Osteoblast (primary cell): ENCODE measurements at regions not wholly inside any gene's neighbourhood (a gene's known extent, or its start where the extent isn't known, plus 50 kb on each side); places are given as distances from the start of the nearest gene placed in this dataset.

Experiments
- DNase-seq: peaks from one replicate; pipeline ENCODE4 v3.0.0; 2011; ENCODE audit warnings: low spot score, mixed read lengths; ENCODE audit not compliant: insufficient read length; ENCODE audit errors: missing footprints
- H2AFZ ChIP-seq: 2 replicates; pipeline ENCODE4 v1.6.0; 2011; ENCODE audit warnings: mild to moderate bottlenecking, low read length
- H3K27ac ChIP-seq: 2 replicates; pipeline ENCODE4 v1.5.1; 2011; ENCODE audit warnings: mild to moderate bottlenecking, low read depth, low read length, moderate library complexity
- H3K27me3 ChIP-seq: 2 replicates; pipeline ENCODE4 v1.6.0; 2012; ENCODE audit warnings: mild to moderate bottlenecking, control low read depth, inconsistent platforms, low read length, moderate library complexity; ENCODE audit not compliant: insufficient read depth
- H3K36me3 ChIP-seq: 2 replicates; pipeline ENCODE4 v1.5.1; 2011; ENCODE audit warnings: mild to moderate bottlenecking, low read length, control low read depth, moderate library complexity; ENCODE audit not compliant: insufficient read depth
- H3K4me1 ChIP-seq: 2 replicates; pipeline ENCODE4 v1.5.1; 2011; ENCODE audit warnings: mild to moderate bottlenecking, low read length, control low read depth, moderate library complexity; ENCODE audit not compliant: insufficient read depth
- H3K4me2 ChIP-seq: 2 replicates; pipeline ENCODE4 v1.6.0; 2011; ENCODE audit warnings: mild to moderate bottlenecking, low read length; ENCODE audit not compliant: insufficient read depth
- H3K4me3 ChIP-seq: fragments of 200-600 bp; sonication (generic); 3 replicates; pipeline ENCODE4 v1.5.1; 2012; ENCODE audit warnings: mild to moderate bottlenecking, low read length, inconsistent platforms; ENCODE audit not compliant: insufficient read depth
- H3K79me2 ChIP-seq: 2 replicates; pipeline ENCODE4 v1.6.0; 2012; ENCODE audit warnings: mild to moderate bottlenecking, low read length, control low read depth, inconsistent platforms; ENCODE audit not compliant: insufficient read depth
- H3K9me3 ChIP-seq: 2 replicates; pipeline ENCODE4 v1.5.1; 2011; ENCODE audit warnings: low read depth, low read length, control low read depth
- H4K20me1 ChIP-seq: 2 replicates; pipeline ENCODE4 v1.6.0; 2012; ENCODE audit warnings: mild to moderate bottlenecking, low read length, control low read depth; ENCODE audit not compliant: insufficient read depth
- CTCF ChIP-seq: IDR thresholded peaks from 2 replicates; pipeline ENCODE4 v1.5.1; 2011; ENCODE audit warnings: mild to moderate bottlenecking, low read depth, low read length, moderate library complexity; ENCODE audit errors: extremely low read depth

DNA sequence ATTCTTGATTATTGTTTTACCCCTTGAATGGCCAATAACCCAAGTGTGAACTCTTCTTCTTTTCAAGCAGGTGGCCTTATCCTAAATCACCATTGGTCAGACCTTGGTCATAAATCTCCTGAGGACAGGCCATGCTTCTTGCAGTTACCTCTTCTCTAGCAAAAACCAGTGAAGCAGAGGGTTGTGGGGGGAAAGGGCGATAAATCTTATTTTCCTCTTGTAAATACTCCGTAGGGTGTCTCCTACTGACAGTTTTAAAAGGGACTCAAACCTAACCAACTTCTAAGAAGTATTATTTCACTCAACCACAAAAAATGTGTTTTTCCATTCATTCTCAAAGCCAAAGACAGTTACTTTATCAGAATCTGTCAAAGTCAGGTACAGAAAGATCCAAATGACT is 168.1 kb upstream of the RMP24 start:
- no peaks in the 10 kb centered on the region for H3K9me3 ChIP-seq
- H3K27me3 ChIP-seq = peaks cover 4% of the 10 kb centered on the region
- H2AFZ ChIP-seq = no peak overlapping the region
- H3K36me3 ChIP-seq = no peaks in the 10 kb centered on the region
- no peaks in the 10 kb centered on the region for H4K20me1 ChIP-seq
- no peak overlapping the region for H3K4me2 ChIP-seq
- no peaks in the 10 kb centered on the region for H3K4me1 ChIP-seq
- no peak overlapping the region for H3K4me3 ChIP-seq
- no peak overlapping the region for H3K27ac ChIP-seq
- TF ChIP-seq CTCF = no peak
- DNase-seq = no peak
- no peaks in the 10 kb centered on the region for H3K79me2 ChIP-seq

DNA sequence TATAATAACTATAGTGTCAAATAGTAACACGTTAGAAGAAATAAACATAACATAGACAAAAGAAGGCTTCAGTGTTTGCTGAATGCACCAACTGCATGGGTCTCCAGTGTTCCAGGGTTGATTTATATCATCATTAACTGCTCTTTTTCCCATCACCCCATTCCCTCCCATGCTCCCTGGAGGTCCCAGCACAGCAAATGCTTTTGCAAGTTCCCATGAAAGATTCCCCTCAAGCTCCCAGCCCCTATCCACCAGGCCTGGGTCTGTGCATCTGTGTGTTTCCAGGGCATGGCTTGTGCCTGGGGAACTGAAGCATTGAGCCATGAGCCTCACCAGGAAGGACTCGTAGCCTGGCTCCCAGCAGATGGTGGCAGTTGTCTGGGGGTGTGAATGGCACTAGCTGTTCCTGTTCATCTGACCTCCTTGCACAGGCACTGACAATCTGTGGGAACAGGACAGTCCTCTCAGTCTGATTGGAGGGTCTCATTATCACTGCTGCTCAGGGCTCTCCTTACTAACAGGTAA is 164.6 kb upstream of the RMP24 start:
- no peaks in the 10 kb centered on the region for H3K9me3 ChIP-seq
- H3K79me2 ChIP-seq = no peaks in the 10 kb centered on the region
- no peak overlapping the region for H3K4me3 ChIP-seq
- no peak overlapping the region for H3K27ac ChIP-seq
- H3K4me1 ChIP-seq = no peaks in the 10 kb centered on the region
- no peak for TF ChIP-seq CTCF
- H3K36me3 ChIP-seq = no peaks in the 10 kb centered on the region
- H3K27me3 ChIP-seq = peaks cover 4% of the 10 kb centered on the region
- DNase-seq = no peak
- H4K20me1 ChIP-seq = no peaks in the 10 kb centered on the region
- H2AFZ ChIP-seq = no peak overlapping the region
- no peak overlapping the region for H3K4me2 ChIP-seq

GRCh38 chr18:35808796-35809195 is 163.7 kb upstream of the RMP24 start:
- TF ChIP-seq CTCF = no peak
- H3K4me3 ChIP-seq = no peak overlapping the region
- H3K4me1 ChIP-seq = no peaks in the 10 kb centered on the region
- H4K20me1 ChIP-seq = no peaks in the 10 kb centered on the region
- no peaks in the 10 kb centered on the region for H3K36me3 ChIP-seq
- peaks cover 4% of the 10 kb centered on the region for H3K27me3 ChIP-seq
- no peak overlapping the region for H2AFZ ChIP-seq
- H3K4me2 ChIP-seq = no peak overlapping the region
- H3K27ac ChIP-seq = no peak overlapping the region
- no peaks in the 10 kb centered on the region for H3K79me2 ChIP-seq
- DNase-seq = no peak
- no peaks in the 10 kb centered on the region for H3K9me3 ChIP-seq

DNA sequence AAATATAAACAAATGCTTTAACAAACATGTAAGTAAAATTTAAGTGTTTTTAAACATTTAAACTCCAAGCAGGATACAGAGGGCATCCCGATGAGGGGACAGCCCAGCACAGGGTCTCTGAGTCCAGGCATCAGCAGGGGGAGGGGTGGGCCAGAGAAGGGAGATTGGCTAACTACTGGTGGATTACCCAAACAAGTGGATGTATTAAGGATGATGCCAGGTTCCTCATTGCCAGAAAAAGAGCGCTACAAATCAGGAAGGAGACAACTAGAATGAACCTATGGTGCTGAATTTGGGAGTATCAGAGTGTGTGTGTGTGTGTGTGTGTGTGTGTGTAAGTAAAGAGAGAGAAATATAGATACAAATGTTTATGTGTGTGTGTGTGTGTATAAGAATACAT is 162.0 kb upstream of the RMP24 start:
- no peak overlapping the region for H3K4me2 ChIP-seq
- no peaks in the 10 kb centered on the region for H3K9me3 ChIP-seq
- no peak for TF ChIP-seq CTCF
- H3K79me2 ChIP-seq = no peaks in the 10 kb centered on the region
- peaks cover 4% of the 10 kb centered on the region for H3K27me3 ChIP-seq
- H3K4me1 ChIP-seq = no peaks in the 10 kb centered on the region
- H3K27ac ChIP-seq = no peak overlapping the region
- H4K20me1 ChIP-seq = no peaks in the 10 kb centered on the region
- no peak overlapping the region for H2AFZ ChIP-seq
- H3K36me3 ChIP-seq = no peaks in the 10 kb centered on the region
- no peak for DNase-seq
- no peak overlapping the region for H3K4me3 ChIP-seq
